GM19463 (cell line): ENCODE measurements at regions not wholly inside any gene's neighbourhood (a gene's known extent, or its start where the extent isn't known, plus 50 kb on each side); places are given as distances from the start of the nearest gene placed in this dataset.
"Not testable (repeated sequence)": the region's sequence is repeated elsewhere in the genome, so short reads cannot be mapped to it uniquely, and the experiment has no call there.

Experiments
- ATAC-seq: cut with Tn5 transposase; IDR thresholded peaks from one replicate; pipeline ENCODE4 v1.9.1; 2021; ENCODE audit warnings: mild to moderate bottlenecking, moderate library complexity; ENCODE audit not compliant: unreplicated experiment

DNA sequence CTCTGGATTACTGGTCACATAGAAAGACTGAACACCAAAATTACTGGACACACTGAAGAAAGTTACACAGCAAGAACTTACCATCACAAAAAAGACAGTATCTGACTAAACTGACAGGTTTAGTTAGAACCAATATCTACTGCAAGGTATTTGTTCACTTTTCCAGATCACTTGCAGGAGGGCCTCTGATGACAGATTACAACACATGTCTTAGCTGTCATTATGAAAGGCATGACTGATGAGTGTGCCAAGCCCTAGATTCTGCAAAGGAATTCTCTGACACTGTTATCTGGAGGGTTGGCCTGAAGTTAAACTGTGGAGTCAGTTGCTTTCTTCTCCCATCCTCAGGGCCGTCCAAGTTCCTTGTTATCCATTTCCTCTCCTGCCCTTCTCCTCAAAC, 242.7 kb downstream of the KIF20B start:
- no peak for ATAC-seq

DNA sequence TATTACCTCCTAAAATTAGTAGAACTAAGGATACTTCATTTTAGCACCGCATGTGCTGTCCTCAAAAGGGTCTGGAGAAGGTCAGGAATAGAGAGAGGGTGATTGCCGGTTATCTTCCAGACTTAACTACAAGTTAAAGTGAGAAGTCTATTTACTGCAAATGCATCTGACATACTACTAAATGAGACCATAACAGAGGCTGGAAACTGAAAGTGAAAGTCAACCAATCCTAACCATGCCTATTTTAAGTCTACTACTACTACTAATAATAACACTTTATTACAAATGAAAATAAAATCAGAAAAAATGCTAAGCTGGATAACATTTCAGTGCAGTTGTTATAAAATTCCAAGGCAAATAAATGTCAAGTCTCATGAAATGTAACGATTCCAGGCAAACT, 244.7 kb downstream of the KIF20B start:
- no peak for ATAC-seq

DNA sequence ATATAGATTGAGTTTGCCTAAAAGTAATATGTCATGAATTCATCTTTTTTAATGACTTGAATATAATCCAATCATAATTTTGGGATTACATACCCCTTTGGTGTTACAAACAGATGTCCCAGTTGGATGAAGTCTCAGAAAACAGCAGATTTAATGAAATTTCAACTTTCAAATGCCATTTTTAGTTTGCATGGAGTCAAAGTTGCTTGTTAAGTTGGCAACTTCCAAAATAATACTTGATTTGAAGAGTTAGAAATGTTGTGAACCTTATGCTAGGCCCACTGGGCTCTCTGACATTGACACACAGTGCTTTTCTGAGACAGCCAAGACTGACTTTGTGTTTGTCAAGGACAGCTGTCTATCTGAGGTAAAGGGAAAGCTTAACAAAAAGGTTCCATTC, 248.1 kb downstream of the KIF20B start:
- ATAC-seq = no peak

DNA sequence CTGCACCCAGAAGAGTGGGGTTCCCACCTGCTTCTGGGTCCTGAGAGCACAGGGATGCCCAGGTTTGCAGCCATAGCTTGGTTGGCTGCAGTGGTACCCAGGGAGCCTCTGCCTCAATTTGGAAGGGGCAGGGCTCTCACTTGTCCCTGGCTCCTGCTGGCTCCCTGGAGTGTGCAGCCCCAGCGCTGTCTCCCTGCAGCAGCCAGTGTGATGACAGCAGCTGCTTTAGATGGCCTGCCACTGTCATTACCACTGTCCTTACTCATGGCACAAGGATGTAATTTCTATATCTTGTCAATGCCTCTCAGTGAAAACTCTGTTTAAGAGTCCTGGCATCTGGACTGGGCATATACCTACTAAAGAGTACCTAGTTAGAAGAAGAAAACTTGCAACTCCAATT, 250.9 kb downstream of the KIF20B start:
- no peak for ATAC-seq

DNA sequence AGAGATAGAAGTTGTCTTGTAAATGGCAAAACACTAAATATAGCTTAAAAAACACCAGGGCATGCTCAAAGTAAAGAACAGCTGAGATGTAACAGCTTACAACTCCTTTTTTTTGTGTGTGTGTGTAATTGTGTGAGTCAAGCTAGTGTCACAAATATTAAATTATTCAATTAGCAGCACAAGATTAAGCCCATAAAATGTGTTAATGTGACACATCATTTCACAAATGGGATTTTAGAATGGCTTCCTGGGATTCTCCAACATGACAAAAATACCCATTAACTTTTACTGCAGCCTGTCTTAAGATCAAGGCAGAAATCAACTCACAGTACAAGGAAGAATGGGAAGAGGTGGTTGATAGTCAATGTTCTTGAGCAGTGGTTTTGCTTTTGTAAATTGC, 251.4 kb downstream of the KIF20B start:
- ATAC-seq = no peak

DNA sequence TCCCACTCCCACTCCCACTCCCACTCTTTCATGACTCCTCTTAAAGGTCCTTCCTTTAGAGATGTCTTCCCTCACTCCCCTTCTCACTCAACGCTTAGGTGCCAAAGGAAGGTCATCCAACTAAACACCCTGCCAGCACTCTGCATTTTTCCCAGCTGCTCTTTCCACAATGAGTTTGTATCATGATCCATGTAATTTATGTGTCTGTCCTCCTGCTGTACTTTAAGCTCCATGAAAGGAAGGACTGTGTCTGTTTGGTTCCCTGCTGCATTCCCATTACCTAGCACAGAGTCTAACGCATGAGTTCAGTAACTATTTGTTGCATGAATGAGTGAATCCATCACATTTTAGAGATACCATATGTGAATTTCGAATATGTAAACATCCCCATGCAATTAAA, 252.7 kb downstream of the KIF20B start:
- no peak for ATAC-seq

DNA sequence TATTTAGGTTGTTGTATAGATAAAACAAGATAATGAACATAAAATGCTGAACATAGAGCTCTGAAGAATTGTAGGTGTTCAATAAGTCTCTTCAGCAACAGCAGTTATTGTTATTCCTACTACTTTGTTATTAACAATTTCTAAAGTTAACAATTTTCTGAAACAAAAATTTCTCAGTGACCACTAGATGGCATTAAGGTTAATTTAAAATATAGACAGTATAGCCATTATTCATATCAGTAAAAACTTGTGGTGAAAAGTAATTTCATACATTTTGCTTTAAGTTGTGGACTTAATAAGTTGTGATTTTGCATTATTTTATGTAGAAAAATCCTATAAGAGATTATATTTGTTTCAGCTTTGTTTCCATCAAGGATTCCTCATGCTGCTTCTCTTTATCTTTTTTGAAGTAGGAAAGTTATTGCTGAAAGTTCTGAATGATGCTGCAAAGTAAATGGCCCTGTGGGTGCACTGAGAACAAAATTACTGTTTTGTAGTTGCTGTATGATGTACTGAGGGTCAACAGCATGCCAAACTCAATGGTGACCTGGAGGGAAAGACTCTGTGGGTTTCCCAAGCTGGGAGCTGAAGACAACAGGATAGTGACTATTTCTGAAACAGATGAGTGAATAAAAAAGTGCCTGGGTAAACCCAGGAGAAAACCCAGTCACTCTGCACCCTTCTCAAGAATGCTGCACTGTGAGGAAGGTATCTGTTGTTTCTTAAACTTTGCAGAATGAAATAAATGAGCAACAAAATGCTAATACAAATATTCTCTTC, 253.6 kb downstream of the KIF20B start:
- ATAC-seq = no peak

DNA sequence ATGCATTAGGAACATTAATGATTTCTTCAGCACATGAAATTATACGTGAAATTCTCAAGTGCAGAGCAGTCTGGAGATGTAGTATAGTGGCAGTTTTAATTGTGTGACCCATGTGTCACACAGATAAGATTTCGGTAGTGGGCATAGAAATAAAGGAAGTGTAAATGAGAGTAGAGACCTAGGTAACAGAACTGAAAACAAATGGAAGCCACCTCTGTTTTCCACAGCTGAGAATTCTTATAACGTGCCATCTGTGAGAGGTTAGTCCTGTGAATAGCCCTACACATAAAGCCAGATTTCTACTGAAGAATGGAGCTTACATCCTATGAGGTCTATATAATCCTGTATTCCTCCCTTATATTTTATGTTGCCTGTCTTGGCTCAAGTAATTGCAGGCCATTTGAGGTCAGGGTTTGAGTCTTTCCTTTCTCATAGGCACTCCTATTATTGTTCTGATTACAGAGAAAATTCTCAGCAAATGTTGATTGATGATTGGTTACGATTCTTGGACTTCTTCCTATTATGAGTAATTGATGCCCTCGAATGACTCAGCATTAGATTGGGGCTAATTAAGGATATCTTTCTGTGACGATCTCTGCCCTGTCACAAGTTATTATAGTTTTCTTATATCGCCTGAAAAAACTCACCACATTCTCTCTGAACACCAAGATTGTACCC, 258.2 kb downstream of the KIF20B start:
- peak; percentile 53 for ATAC-seq

DNA sequence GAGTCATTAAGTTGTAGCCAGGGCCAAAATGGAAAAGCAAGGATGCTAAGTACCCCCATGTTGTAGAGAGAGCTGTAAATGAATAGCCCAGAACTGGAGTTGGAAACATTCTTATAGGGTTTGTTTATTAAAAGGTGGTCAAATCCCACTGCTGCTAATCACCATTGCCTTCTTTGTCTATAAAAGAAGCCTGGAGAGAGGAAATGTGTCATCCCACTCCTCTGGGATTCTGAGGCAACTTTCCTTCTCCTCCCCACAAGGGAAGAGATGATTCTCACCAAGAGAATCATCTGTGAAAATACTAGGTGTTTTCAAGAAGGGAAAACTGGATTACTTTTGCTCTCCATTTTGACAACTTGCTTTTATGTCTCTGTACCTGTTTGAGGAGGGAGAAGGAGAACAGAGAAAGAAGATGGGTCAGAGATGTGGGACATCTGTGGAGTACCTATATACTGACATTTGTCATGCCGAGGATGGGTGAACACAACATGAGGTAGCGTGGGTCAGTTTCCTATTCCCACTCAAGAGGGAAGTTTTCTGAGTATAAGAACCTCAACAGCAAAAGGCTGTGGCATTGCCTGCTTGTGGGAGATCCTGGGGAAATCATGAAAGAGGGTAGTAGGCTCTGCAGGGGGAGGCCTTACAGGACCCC, 262.2 kb downstream of the KIF20B start:
- no peak for ATAC-seq

DNA sequence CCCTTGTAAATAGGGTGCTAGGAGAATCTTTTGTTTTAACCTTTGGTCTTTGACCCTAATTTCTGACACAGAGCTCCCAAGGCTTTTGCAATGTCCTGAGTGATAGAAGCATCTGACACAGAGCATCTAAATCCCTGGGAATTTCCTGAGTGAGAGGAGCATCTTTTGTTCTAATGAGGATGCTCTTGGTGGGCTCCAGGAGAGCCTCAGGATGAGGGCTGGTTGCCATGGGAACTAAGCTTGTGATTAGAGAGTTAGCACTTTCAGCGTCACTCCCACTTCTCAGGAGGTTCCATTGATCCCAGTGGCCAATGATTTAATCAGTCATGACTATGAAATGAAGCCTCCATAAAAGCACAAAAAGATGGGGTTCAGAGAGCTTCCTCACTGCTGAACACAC, 264.8 kb downstream of the KIF20B start:
- no peak for ATAC-seq

DNA sequence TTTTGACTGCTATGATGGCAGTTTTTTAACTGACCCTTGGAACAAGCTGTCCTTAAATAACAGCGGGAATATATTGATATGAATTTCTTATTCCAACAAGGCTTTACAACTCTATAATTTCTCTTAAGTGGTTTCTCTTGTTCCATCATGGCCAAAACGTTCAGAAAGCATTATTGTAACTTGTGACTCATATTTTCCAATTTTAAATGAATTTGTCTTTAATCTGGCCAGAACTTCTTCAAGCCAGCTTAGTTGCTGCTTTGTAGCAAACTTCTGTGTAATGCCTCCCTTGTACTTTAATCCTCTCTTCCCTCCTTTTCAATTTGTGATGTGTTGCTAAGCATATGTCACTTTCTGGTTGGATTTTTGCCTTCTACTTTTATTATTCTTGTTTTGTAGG, 271.9 kb downstream of the KIF20B start:
- no peak for ATAC-seq

DNA sequence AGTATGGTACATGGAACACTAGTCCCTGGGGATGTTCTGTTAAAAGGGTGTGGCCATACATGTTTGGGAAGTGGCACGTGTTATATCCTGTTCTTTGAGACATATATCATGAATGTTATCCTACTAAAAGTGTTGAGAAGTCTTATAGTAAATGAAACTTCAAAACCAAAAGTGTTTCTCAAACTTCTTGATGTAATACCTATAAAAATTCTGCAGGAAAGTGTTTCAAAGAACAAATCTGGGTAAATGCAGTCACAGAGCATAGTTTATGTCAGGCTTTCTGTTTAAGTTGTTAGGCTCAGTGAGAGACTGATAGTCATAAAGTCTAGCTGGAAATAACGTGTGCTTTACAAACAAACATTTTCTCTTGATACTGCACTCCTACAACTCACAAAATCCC, 273.7 kb downstream of the KIF20B start:
- no peak for ATAC-seq

DNA sequence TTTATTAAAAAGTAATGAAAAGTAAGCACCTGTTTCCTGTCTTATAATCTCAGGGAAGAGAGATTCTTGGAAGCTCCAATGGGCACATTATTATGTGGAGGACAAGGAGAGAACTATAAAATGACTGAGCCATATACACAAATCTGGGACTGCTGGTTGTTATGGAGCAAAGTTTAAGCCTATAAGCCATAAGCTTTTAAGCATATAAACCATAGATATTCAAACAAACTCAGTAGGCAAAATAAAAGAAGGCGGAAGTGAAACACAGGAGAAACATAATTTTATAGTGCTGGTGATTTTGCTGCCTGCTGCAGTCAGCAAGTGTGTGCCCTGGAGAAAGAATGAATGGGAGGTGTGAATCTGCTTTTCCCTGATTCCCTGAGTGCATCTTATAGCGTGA, 274.4 kb downstream of the KIF20B start:
- no peak for ATAC-seq

DNA sequence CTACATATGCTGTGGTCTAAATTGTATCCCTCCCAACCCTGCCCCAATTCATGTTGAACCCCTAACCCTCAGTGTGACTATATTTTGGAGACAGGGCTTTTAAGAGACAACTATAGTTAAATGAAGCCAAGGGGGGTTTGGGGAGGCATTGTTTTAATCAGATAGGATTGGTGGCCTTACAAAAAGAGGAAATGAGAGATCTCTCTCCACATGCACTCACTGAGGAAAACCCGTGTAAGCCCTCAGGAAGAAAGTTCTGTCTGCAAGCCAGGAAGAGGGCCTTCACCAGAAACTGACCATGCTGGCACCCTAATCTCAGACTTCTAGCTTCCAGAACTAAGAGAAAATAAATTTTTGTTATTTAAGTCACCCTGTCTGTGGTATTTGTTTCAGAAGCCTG, 276.7 kb downstream of the KIF20B start:
- ATAC-seq = no peak

DNA sequence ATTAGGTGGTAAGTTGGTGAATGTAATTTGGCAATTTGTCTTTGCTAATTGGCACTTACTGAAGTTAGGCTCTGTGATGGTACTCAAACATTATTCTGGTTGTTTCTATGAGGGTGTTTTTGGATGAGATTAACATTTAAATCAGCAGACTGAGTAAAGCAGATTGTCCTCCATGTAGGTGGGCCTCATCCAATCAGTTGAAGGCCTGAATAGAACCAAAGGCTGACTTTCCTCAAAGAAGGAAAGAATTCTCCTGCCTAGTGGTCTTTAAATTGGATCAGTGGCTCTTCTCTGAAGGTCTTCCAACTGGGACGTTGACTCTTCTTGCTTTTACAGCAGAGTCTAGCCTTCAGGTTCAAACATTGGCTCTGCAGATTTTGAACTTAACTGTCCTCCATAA, 278.3 kb downstream of the KIF20B start:
- no peak for ATAC-seq

DNA sequence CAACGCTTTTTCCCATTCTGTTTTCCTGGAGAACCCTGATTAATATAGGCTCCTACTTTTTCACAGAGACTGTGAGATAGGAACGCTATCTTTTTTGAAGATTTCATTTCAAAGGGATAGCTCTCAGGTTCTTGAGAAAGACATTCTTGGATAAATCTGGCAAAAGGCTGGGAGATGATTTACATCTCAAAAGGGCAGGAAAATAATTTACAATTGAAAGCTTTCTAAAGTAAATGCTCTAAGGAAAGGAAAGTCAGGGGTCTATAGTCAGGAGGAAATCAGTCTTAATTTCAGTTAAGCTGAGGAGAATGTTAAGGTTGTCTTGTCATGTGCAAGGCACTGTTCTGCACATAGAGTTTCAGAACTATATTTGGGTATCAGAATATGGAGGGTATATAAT, 278.8 kb downstream of the KIF20B start:
- no peak for ATAC-seq

DNA sequence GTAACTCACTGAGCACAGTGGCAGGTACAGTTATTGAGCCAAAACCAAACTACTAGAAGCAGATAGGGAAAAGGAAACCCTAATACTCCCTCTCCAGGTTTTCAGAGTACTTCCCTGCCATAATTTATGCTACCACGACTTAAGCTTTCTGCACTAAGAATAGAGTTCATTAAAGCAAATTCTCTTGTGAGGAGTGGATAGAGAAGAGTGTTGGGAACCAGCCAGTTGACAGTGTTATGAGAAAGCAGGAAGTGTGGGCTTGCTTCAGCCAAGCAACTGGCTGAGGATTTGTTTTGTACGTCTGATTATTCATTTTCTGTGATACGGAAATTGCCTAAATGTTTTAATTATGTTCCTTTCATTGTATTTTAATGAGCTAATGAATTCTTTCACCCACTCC, 280.5 kb downstream of the KIF20B start:
- no peak for ATAC-seq

DNA sequence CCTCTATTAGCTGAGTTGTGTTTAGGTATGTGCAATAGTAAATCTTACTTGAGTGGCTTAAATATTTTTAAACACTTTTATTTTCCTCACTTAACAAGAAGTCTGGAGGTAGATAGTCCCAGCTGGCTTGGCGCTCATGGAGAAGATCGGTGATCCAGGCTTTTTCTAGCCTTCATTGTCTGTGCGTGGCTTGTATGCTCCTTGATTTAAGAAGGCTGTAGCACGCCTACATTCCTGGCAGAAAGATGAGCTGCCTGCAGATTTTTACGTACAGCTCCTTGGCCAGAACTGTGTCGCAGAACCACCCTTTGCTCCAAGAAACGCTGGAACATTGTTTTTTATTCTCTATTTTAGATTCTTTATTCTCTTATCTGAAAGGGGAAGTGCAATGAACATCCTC, 284.1 kb downstream of the KIF20B start:
- no peak for ATAC-seq

DNA sequence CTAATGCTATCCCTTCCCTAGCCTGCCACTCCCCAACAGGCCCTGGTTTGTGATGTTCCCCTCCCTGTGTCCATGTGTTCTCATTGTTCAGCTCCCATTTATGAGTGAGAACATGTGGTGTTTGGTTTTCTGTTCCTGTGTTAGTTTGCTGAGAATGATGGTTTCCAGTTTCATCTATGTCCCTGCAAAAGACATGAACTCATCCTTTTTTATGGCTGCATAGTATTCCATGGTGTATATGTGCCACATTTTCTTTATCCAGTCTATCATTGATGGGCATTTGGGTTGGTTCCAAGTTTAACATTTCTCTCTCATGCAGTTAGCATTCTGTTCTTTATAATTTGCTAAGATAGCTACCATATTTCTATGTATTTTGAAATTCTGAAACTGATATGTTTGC, 287.0 kb downstream of the KIF20B start:
- ATAC-seq = not testable (repeated sequence)

DNA sequence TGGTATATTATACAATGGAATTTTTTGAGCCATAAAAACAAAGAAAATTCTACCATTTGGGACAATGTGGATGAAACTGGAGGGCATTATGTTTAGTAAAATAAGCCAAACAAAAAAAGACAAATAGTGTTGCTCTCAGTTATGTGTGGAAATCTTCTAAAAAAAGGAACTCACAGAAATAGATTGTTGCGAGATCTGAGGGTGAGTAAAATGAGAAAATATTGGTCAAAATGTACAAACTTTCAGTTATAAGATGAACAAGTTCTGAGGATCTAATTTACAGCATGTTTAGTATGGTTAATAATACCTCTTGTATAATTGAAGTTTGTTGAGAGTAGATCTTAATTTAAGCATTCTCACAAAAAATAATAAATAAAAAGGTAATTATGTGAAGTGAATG, 291.2 kb downstream of the KIF20B start:
- ATAC-seq = no peak

DNA sequence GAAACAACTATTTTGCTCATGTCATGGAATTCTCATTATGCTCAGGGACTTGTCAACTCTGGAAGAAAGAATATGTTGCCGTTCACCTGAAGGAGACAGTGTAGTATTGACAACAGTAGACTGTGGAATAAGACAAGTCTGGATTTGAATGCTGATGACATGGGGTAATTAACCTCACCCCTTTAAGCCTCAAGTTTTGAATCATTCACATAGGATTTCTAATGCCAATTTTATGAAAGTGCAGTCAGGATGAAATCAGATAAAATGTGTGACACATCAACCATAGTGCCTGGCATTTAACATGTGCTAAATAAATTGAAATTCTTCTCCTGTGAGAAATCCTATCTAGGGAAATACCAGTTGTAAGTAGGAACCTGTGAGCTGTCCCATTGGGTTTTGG, 305.8 kb downstream of the KIF20B start:
- no peak for ATAC-seq

DNA sequence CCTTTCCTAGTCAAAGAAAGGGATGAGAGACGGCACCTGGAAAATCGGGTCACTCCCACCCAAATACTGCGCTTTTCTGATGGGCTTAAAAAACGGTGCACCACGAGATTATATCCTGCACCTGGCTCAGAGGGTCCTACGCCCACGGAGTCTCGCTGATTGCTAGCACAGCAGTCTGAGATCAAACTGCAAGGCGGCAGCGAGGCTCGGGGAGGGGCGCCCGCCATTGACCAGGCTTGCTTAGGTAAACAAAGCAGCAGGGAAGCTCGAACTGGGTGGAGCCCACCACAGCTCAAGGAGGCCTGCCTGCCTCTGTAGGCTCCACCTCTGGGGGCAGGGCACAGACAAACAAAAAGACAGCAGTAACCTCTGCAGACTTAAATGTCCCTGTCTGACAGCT, 309.9 kb downstream of the KIF20B start:
- ATAC-seq = not testable (repeated sequence)
